GM23338 (cell line): ENCODE measurements at regions not wholly inside any gene's neighbourhood (a gene's known extent, or its start where the extent isn't known, plus 50 kb on each side); places are given as distances from the start of the nearest gene placed in this dataset.

ENCODE experiments used
- ATAC-seq: fragments of 200-7000 bp; cut with Tn5 transposase; 3 replicates; pipeline ENCODE4 v1.9.1; 2020
- DNase-seq: peaks from one replicate; pipeline ENCODE4 v3.0.0-alpha.2; 2015; ENCODE audit warnings: low spot score
- H2AFZ ChIP-seq: fragments of 200-600 bp; sonication (generic); 2 replicates; pipeline ENCODE4 v1.8.0; 2016; ENCODE audit warnings: antibody characterized with exemption, mild to moderate bottlenecking, moderate library complexity
- H3F3A ChIP-seq: fragments of 200-600 bp; sonication (generic); replicated peaks from 2 replicates; pipeline ENCODE4 v1.8.0; 2017; ENCODE audit warnings: antibody characterized with exemption, mixed run types, low read depth
- H3K27ac ChIP-seq: fragments of 200-600 bp; sonication (generic); 2 replicates; pipeline ENCODE4 v1.6.1; 2016; ENCODE audit warnings: low read depth
- H3K27me3 ChIP-seq: fragments of 200-600 bp; sonication (generic); 2 replicates; pipeline ENCODE4 v1.8.0; 2016; ENCODE audit warnings: mild to moderate bottlenecking, mixed run types, moderate library complexity; ENCODE audit not compliant: insufficient read depth
- H3K36me3 ChIP-seq: fragments of 200-600 bp; sonication (generic); 2 replicates; pipeline ENCODE4 v1.8.0; 2016; ENCODE audit warnings: mild to moderate bottlenecking; ENCODE audit not compliant: insufficient read depth
- H3K4me1 ChIP-seq: fragments of 200-600 bp; sonication (generic); 2 replicates; pipeline ENCODE4 v1.8.0; 2016; ENCODE audit warnings: mild to moderate bottlenecking, moderate library complexity; ENCODE audit not compliant: insufficient read depth
- H3K4me2 ChIP-seq: fragments of 200-600 bp; sonication (generic); 2 replicates; pipeline ENCODE4 v1.7.1; 2017; ENCODE audit warnings: mixed run types
- H3K4me3 ChIP-seq: fragments of 200-600 bp; sonication (generic); 2 replicates; pipeline ENCODE4 v1.6.1; 2016; ENCODE audit warnings: mixed run types
- H3K79me2 ChIP-seq: fragments of 200-600 bp; sonication (generic); replicated peaks from 2 replicates; pipeline ENCODE4 v1.8.0; 2017; ENCODE audit warnings: mild to moderate bottlenecking; ENCODE audit not compliant: insufficient read depth
- H3K9me2 ChIP-seq: fragments of 200-600 bp; sonication (generic); 2 replicates; pipeline ENCODE4 v1.8.0; 2017; ENCODE audit not compliant: insufficient read depth
- H4K20me1 ChIP-seq: fragments of 200-600 bp; sonication (generic); replicated peaks from 2 replicates; pipeline ENCODE4 v1.8.0; 2017; ENCODE audit warnings: mild to moderate bottlenecking; ENCODE audit not compliant: insufficient read depth
- H3K27ac Mint-ChIP-seq: 2 replicates; pipeline ENCODE4 v1.8.0; 2020; ENCODE audit warnings: inconsistent platforms, mild to moderate bottlenecking, moderate library complexity, mixed read lengths
- H3K27me3 Mint-ChIP-seq: 3 replicates; pipeline ENCODE4 v1.8.0; 2022; ENCODE audit warnings: low read depth, mild to moderate bottlenecking, moderate library complexity, mixed read lengths, inconsistent platforms; ENCODE audit not compliant: insufficient read depth, poor library complexity
- H3K36me3 Mint-ChIP-seq: 3 replicates; pipeline ENCODE4 v1.8.0; 2021; ENCODE audit warnings: low read depth, mild to moderate bottlenecking, inconsistent platforms, moderate library complexity, mixed read lengths
- H3K4me1 Mint-ChIP-seq: 3 replicates; pipeline ENCODE4 v1.8.0; 2020; ENCODE audit warnings: mild to moderate bottlenecking, inconsistent platforms, mixed read lengths
- H3K4me3 Mint-ChIP-seq: 3 replicates; pipeline ENCODE4 v1.8.0; 2021; ENCODE audit warnings: moderate library complexity, mild to moderate bottlenecking, inconsistent platforms, mixed read lengths
- H3K9me3 Mint-ChIP-seq: 3 replicates; pipeline ENCODE4 v1.8.0; 2020; ENCODE audit warnings: moderate library complexity, mild to moderate bottlenecking, inconsistent platforms, mixed read lengths
- CREB1 ChIP-seq: fragments of 250-450 bp; sonication (Bioruptor Pico); IDR thresholded peaks from 2 replicates; pipeline ENCODE4 v1.5.0; 2020; ENCODE audit warnings: low read depth, mild to moderate bottlenecking, moderate library complexity
- CTCF ChIP-seq, 2 experiments: fragments of 200-600 bp in 1 of 2; sonication (generic) in 1 of 2; conservative IDR thresholded peaks; 2 replicates each; pipeline versions ENCODE4 v1.5.1 to v1.6.1; 2016 to 2017; ENCODE audit warnings: antibody characterized with exemption in 2 of 2, low read depth in 2 of 2, mild to moderate bottlenecking in 2 of 2, moderate library complexity in 1 of 2
- ETS1 ChIP-seq: IDR thresholded peaks from 2 replicates; pipeline ENCODE4 v1.6.1; 2016; ENCODE audit warnings: antibody characterized with exemption
- EZH2 ChIP-seq: fragments of 200-600 bp; sonication (generic); IDR thresholded peaks from one replicate; pipeline ENCODE4 v1.8.0; 2017; ENCODE audit warnings: antibody characterized with exemption, mild to moderate bottlenecking, low read depth; ENCODE audit not compliant: unreplicated experiment
- EZH2phosphoT487 ChIP-seq: fragments of 200-600 bp; sonication (generic); IDR thresholded peaks from one replicate; pipeline ENCODE4 v1.8.1; 2018; ENCODE audit warnings: antibody characterized with exemption; ENCODE audit not compliant: unreplicated experiment
- JUNB ChIP-seq: IDR thresholded peaks from one replicate; pipeline ENCODE4 v1.6.1; 2016; ENCODE audit warnings: antibody characterized with exemption; ENCODE audit not compliant: unreplicated experiment
- POLR2AphosphoS5 ChIP-seq: IDR thresholded peaks from 2 replicates; pipeline ENCODE4 v1.6.1; 2016; ENCODE audit warnings: antibody characterized with exemption, low read depth
- REST ChIP-seq: IDR thresholded peaks from one replicate; pipeline ENCODE4 v1.6.1; 2018; ENCODE audit warnings: antibody characterized with exemption; ENCODE audit not compliant: unreplicated experiment
- STAT1 ChIP-seq: IDR thresholded peaks from one replicate; pipeline ENCODE4 v1.6.1; 2016; ENCODE audit warnings: antibody characterized with exemption; ENCODE audit not compliant: unreplicated experiment
- ZNF114 ChIP-seq: fragments of 250-450 bp; sonication (Bioruptor Pico); IDR thresholded peaks from 2 replicates; pipeline ENCODE4 v1.5.0; 2020; ENCODE audit warnings: mild to moderate bottlenecking, moderate library complexity
- ZNF331 ChIP-seq: fragments of 250-450 bp; sonication (Bioruptor Pico); IDR thresholded peaks from 2 replicates; pipeline ENCODE4 v1.5.0; 2020; ENCODE audit warnings: low read depth, mild to moderate bottlenecking, moderate library complexity
- ZNF462 ChIP-seq: fragments of 250-450 bp; sonication (Bioruptor Pico); IDR thresholded peaks from 2 replicates; pipeline ENCODE4 v1.5.0; 2020; ENCODE audit warnings: mild to moderate bottlenecking, moderate library complexity

GRCh38 chr13:73358606-73359095 lies 299.8 kb downstream of the KLF5 start (continued):
- TF ChIP-seq ZNF462 (CRISPR knock-in tag) = no peak

- no peaks in the 10 kb centered on the region for H4K20me1 ChIP-seq
- H3F3A ChIP-seq = no peaks in the 10 kb centered on the region
- H3K27ac ChIP-seq = no peak overlapping the region
- H3K79me2 ChIP-seq = no peaks in the 10 kb centered on the region
- H3K4me1 ChIP-seq = no peaks in the 10 kb centered on the region
- H3K9me2 ChIP-seq = peaks cover 9% of the 10 kb centered on the region
- Mint-ChIP-seq H3K9me3 (no peaks in the 10 kb centered on the region), H3K4me1 (no peaks in the 10 kb centered on the region), H3K36me3 (no peaks in the 10 kb centered on the region), H3K27me3 (no peaks in the 10 kb centered on the region), H3K27ac (no peak overlapping the region), H3K4me3 (no peak overlapping the region)
- DNase-seq (no peak), ATAC-seq (no peak)
- no peaks in the 10 kb centered on the region for H3K27me3 ChIP-seq
- no peak overlapping the region for H3K4me2 ChIP-seq
- no peak overlapping the region for H3K4me3 ChIP-seq
- no peaks in the 10 kb centered on the region for H3K36me3 ChIP-seq
- H2AFZ ChIP-seq = no peak overlapping the region
- TF ChIP-seq JUNB (no peak), CREB1 (CRISPR knock-in tag) (no peak), ZNF114 (CRISPR knock-in tag) (no peak), CTCF (conservative IDR thresholded peaks at IDR 0.05; ENCODE audit: low read depth in 2 of 2) (no peak), EZH2phosphoT487 (no peak), STAT1 (no peak), POLR2AphosphoS5 (no peak), ZNF331 (CRISPR knock-in tag) (no peak), ETS1 (no peak), EZH2 (no peak), REST (no peak)
Measured at GRCh38 chr13:73355134-73355533, 296.3 kb downstream of the KLF5 start.
